ENCODE measurements at regions not wholly inside any gene's neighbourhood (a gene's known extent, or its start where the extent isn't known, plus 50 kb on each side); places are given as distances from the start of the nearest gene placed in this dataset.

DNA sequence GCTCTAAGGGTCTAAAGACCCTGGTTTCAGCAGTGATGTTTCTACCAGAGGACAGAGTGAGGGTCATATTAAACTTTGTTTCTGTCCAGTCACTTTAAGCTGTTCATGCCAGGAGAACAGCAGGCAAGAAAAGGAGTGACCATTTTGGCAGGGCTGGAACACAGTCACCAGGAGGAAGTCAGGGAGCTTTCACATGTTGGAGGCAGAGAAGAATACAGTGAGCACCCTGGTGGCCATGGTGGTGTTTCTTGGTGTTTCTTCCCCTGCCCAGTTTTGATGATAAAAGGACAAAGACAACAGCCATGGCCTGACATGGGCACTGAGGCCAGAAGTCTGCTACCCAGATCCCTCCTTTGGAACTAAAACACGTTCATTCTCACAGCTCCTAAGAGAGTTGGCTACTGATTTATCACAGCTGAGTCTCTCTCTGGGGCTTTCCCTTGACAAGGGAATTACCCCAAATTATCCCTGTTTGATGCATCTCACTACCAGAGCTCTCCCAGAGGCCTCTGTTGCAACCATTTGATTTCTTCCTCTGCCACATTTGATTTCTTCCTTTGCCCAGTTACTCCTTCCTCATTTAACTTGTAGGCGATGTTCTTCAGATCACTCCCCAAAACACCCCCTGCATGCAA is 106.4 kb upstream of the NWD2 start:
- TF ChIP-seq, protein P1, sequence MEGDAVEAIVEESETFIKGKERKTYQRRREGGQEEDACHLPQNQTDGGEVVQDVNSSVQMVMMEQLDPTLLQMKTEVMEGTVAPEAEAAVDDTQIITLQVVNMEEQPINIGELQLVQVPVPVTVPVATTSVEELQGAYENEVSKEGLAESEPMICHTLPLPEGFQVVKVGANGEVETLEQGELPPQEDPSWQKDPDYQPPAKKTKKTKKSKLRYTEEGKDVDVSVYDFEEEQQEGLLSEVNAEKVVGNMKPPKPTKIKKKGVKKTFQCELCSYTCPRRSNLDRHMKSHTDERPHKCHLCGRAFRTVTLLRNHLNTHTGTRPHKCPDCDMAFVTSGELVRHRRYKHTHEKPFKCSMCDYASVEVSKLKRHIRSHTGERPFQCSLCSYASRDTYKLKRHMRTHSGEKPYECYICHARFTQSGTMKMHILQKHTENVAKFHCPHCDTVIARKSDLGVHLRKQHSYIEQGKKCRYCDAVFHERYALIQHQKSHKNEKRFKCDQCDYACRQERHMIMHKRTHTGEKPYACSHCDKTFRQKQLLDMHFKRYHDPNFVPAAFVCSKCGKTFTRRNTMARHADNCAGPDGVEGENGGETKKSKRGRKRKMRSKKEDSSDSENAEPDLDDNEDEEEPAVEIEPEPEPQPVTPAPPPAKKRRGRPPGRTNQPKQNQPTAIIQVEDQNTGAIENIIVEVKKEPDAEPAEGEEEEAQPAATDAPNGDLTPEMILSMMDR (IDR thresholded peaks at IDR 0.05 in 8 of 11, conservative IDR thresholded peaks at IDR 0.05 in 3 of 11) = no peak
- no peak for TF ChIP-seq POLR2AphosphoS5 (IDR thresholded peaks at IDR 0.05)
